ACC112 (cell line): ENCODE measurements at regions not wholly inside any gene's neighbourhood (a gene's known extent, or its start where the extent isn't known, plus 50 kb on each side); places are given as distances from the start of the nearest gene placed in this dataset.

ENCODE experiments used
- H2AFZ ChIP-seq: fragments of 200-600 bp; sonication (generic); one replicate; pipeline ENCODE4 v1.6.0; 2017; ENCODE audit warnings: antibody characterized with exemption, low read length; ENCODE audit not compliant: unreplicated experiment
- H3K27ac ChIP-seq: fragments of 200-600 bp; sonication (generic); 2 replicates; pipeline ENCODE4 v1.5.1; 2014; ENCODE audit warnings: low read depth, mild to moderate bottlenecking, antibody characterized with exemption, low read length, moderate library complexity
- H3K27me3 ChIP-seq: fragments of 200-600 bp; sonication (generic); 2 replicates; pipeline ENCODE4 v1.6.1; 2014; ENCODE audit warnings: mild to moderate bottlenecking, antibody characterized with exemption, low read length, moderate library complexity, mixed read lengths; ENCODE audit not compliant: insufficient read depth
- H3K36me3 ChIP-seq: fragments of 200-600 bp; sonication (generic); 2 replicates; pipeline ENCODE4 v1.6.1; 2016; ENCODE audit warnings: mild to moderate bottlenecking, antibody characterized with exemption, low read length, moderate library complexity, mixed read lengths; ENCODE audit not compliant: insufficient read depth
- H3K4me1 ChIP-seq: fragments of 200-600 bp; sonication (generic); one replicate; pipeline ENCODE4 v1.6.1; 2016; ENCODE audit warnings: low read length, mixed read lengths; ENCODE audit not compliant: insufficient read depth, unreplicated experiment, control insufficient read depth
- H3K4me3 ChIP-seq: fragments of 200-600 bp; sonication (generic); 2 replicates; pipeline ENCODE4 v1.5.1; 2014; ENCODE audit warnings: mild to moderate bottlenecking, low read depth, low read length
- H3K79me2 ChIP-seq: fragments of 200-600 bp; sonication (generic); one replicate; pipeline ENCODE4 v1.6.0; 2016; ENCODE audit warnings: low read length; ENCODE audit not compliant: control insufficient read depth, unreplicated experiment, insufficient read depth

- Histone ChIP-seq H3K4me1 (no peaks in the 10 kb centered on the region), H3K36me3 (no peaks in the 10 kb centered on the region), H3K4me3 (no peak overlapping the region), H3K27me3 (peaks cover 16% of the 10 kb centered on the region), H3K27ac (no peak overlapping the region), H2AFZ (no peak overlapping the region), H3K79me2 (no peaks in the 10 kb centered on the region)
Measured at GRCh38 chr6:160929361-160929760, 62.2 kb upstream of the MAP3K4 start.

DNA sequence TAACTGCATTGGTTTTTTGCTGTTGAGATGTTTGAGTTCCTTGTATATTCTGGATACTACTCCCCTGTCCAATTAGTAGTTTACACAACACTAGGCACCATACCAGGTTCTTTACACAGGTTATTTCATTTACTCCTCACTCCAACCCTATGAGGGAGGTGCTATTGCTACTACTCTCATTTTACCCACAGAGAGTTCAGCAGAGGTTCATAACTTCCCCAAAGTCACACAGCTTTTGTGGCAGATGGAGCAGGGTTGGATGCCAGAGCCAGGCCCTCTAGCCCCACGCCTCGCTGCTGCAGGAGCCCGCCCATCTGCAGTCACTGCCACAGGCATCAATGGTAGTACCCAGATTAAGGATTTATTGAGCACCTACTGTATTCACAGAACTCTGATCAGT lies 61.7 kb upstream of the MAP3K4 start:
- Histone ChIP-seq H3K4me1 (no peaks in the 10 kb centered on the region), H3K79me2 (no peaks in the 10 kb centered on the region), H2AFZ (no peak overlapping the region), H3K4me3 (no peak overlapping the region), H3K36me3 (no peaks in the 10 kb centered on the region), H3K27me3 (peaks cover 16% of the 10 kb centered on the region), H3K27ac (no peak overlapping the region)

DNA sequence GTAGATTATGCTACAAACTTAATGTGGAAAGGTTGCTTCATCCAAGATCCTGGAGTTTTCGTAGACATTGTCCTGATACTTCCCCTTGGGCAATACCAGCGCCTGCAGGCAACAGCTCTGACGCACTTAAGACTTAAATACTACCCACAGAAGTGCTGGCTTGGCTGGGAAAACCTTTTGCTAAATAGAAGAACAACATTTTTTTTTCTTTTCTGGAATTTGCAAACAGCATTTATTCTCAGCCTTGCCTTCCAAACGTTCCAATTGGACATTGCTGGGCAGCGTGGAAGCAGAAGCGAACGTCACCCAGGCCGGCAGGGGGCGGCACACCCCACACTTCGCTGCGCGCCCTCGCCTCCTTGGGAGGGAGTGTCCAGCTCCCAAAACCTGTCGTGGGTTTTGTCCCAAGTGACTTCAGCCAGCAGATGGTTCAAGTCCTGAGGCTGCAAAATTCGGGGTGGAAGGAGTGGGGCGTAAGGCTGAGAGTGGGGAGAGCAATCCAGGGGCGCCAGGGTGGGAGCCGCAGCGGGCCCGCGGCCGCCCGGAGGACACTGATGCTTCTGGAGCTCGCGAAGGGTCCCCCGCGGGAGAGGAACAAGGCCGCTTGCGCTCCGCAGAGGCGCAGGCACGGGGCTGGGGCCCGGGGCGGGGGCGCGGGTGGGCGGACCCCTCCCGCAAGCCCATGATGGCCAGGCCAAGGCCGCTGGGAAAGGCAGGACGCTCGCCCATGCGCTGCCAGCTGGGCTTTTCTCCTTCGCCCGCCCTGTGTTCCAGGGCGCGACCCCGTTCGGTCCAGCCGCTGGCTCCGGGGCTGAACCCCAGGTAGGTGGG lies 60.8 kb upstream of the MAP3K4 start:
- Histone ChIP-seq H3K4me1 (no peaks in the 10 kb centered on the region), H3K27me3 (peaks cover 16% of the 10 kb centered on the region), H3K27ac (no peak overlapping the region), H3K36me3 (no peaks in the 10 kb centered on the region), H3K4me3 (peak overlapping the region; percentile 77), H2AFZ (peak overlapping the region; percentile 90), H3K79me2 (no peaks in the 10 kb centered on the region)

DNA sequence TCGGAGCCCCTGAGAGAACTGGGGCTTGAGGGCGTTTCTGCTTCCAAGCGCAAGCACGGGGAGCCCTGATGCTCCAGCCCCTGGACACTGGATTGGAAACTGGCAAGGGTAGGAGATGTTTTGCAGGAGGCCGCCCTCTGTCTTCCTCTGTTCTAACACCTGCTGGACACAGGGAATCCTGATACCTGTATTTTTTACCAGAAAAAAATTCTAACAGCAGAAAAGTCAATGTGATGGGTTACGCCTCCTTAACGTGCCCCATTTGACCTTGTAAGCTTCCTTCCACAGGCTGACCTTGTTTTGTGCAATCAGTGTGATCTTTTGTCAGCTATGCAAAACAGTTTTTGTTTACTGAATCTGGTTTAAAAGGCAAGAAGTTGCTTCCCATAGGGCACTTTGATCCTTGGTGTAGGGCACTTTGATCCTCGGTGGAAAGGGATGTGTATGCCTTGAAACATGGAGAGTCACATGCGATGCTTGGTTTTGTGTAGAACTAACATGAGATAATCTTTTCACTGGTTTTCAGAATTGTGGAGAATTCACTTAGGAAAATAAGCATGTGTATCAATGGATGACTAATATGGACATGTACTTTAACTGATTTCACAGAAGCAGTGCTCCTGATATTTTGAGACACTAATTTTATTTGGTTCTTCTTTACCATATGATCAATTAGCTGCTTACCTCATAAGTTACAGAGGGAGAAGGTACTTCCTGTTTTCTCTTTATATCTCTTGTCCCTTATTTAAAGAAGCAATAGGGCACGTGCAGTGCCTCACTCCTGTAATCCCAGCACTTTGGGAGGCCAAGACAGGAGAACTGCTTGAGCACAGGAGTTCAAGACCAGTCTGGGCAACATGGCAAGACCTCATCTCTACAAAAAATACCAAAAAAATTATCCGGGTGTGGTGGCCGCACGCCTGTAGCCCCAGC lies 59.9 kb upstream of the MAP3K4 start:
- no peaks in the 10 kb centered on the region for H3K36me3 ChIP-seq
- H3K27ac ChIP-seq, result no peak overlapping the region
- no peaks in the 10 kb centered on the region for H3K79me2 ChIP-seq
- H3K4me3 ChIP-seq, result peak overlapping the region; percentile 77
- H3K27me3 ChIP-seq, result peaks cover 16% of the 10 kb centered on the region
- H2AFZ ChIP-seq, result peak overlapping the region; percentile 90
- H3K4me1 ChIP-seq, result no peaks in the 10 kb centered on the region

DNA sequence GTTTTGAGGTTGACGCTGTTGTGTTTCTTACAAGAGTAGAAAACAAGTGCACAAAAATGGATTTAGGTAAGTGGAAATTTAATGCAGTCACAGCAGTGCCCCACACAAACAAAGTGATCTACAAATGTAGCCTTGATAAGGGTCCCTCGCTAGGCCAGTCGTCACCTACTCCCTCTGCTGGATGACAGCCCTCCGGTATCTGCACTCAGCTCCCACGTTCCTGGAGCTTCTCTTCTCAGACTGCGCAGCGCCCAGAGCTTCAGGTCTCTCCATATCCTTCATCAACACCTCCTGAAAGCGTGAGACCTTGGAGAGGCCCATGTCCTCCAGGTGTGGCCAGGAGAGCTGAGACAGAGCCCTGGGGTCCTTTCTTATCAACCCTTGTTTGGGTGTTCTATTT lies 58.3 kb upstream of the MAP3K4 start:
- Histone ChIP-seq H3K27ac (no peak overlapping the region), H3K4me3 (no peak overlapping the region), H2AFZ (no peak overlapping the region), H3K4me1 (no peaks in the 10 kb centered on the region), H3K79me2 (no peaks in the 10 kb centered on the region), H3K27me3 (peaks cover 9% of the 10 kb centered on the region; the same call in 1 of the 2 replicates), H3K36me3 (no peaks in the 10 kb centered on the region)

- no peaks in the 10 kb centered on the region for H3K36me3 ChIP-seq
- H3K4me1 ChIP-seq, result no peaks in the 10 kb centered on the region
- H3K4me3 ChIP-seq, result no peak overlapping the region
- H3K27me3 ChIP-seq, result peaks cover 4% of the 10 kb centered on the region; the same call in 1 of the 2 replicates
- H3K79me2 ChIP-seq, result no peaks in the 10 kb centered on the region
- H3K27ac ChIP-seq, result no peak overlapping the region
- no peak overlapping the region for H2AFZ ChIP-seq
Measured at GRCh38 chr6:160934157-160934556, 57.4 kb upstream of the MAP3K4 start.

GRCh38 chr6:160940197-160940596 lies 51.4 kb upstream of the MAP3K4 start:
- H3K36me3 ChIP-seq, result no peaks in the 10 kb centered on the region
- H3K79me2 ChIP-seq, result no peaks in the 10 kb centered on the region
- no peak overlapping the region for H2AFZ ChIP-seq
- H3K4me1 ChIP-seq, result no peaks in the 10 kb centered on the region
- H3K27ac ChIP-seq, result no peak overlapping the region
- H3K27me3 ChIP-seq, result no peaks in the 10 kb centered on the region
- H3K4me3 ChIP-seq, result no peak overlapping the region
